MM.1S (cell line): ENCODE measurements at regions not wholly inside any gene's neighbourhood (a gene's known extent, or its start where the extent isn't known, plus 50 kb on each side); places are given as distances from the start of the nearest gene placed in this dataset.

Experiments used
- CTCF ChIP-seq: fragments of 300-600 bp; sonication (generic); IDR thresholded peaks from 2 replicates; pipeline ENCODE4 v1.5.1; 2016; ENCODE audit warnings: antibody characterized with exemption, low read length, mixed read lengths
- EZH2 ChIP-seq: fragments of 300-600 bp; sonication (generic); optimal IDR thresholded peaks from 2 replicates; pipeline ENCODE3; 2017; ENCODE audit warnings: low read depth, mild to moderate bottlenecking, antibody characterized with exemption, low read length, mixed read lengths
- EZH2phosphoT487 ChIP-seq: fragments of 300-600 bp; sonication (generic); IDR thresholded peaks from 2 replicates; pipeline ENCODE4 v1.6.1; 2018; ENCODE audit warnings: antibody characterized with exemption, low read length

- TF ChIP-seq CTCF: no peak
- TF ChIP-seq EZH2: no peak
- TF ChIP-seq EZH2phosphoT487: no peak
Measured at GRCh38 chr17:69734656-69735055, 320.2 kb downstream of the MAP2K6 start.
